ENCODE measurements at regions not wholly inside any gene's neighbourhood (a gene's known extent, or its start where the extent isn't known, plus 50 kb on each side); places are given as distances from the start of the nearest gene placed in this dataset.

- no peak for DNase-seq
- Histone ChIP-seq H3K36me3 (no peaks in the 10 kb centered on the region), H3K4me1 (no peaks in the 10 kb centered on the region), H3K4me3 (ENCODE audit: low read depth, low read length) (no peak overlapping the region), H3K27me3 (no peaks in the 10 kb centered on the region), H3K9me3 (no peaks in the 10 kb centered on the region)
- TF ChIP-seq, protein P1, sequence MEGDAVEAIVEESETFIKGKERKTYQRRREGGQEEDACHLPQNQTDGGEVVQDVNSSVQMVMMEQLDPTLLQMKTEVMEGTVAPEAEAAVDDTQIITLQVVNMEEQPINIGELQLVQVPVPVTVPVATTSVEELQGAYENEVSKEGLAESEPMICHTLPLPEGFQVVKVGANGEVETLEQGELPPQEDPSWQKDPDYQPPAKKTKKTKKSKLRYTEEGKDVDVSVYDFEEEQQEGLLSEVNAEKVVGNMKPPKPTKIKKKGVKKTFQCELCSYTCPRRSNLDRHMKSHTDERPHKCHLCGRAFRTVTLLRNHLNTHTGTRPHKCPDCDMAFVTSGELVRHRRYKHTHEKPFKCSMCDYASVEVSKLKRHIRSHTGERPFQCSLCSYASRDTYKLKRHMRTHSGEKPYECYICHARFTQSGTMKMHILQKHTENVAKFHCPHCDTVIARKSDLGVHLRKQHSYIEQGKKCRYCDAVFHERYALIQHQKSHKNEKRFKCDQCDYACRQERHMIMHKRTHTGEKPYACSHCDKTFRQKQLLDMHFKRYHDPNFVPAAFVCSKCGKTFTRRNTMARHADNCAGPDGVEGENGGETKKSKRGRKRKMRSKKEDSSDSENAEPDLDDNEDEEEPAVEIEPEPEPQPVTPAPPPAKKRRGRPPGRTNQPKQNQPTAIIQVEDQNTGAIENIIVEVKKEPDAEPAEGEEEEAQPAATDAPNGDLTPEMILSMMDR (IDR thresholded peaks at IDR 0.05; ENCODE audit: low read depth, low read length), result no peak
These were observed 151.4 kb downstream of the RPIA start for GRCh38 chr2:88842656-88843460.

DNA sequence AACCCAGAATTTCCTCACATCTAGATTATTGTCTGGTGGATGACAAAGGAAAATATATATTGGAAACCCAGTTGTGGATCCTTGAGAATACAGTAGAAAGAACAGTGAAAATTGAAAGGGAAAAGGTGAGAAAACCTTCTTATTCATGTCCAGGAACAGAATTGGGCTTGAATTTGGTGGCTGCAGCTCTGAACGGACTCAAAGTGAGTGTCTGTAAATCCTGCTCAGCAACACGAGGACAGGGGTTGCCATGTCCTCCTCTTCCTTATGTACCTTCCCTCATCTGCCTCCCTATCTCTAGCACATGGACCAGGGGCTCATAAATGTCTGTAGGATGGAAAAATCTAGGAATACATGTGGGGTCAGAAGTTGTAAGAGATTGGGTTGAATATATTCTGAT lies 152.2 kb downstream of the RPIA start:
- H3K4me1 ChIP-seq, result no peaks in the 10 kb centered on the region
- H3K27me3 ChIP-seq, result no peaks in the 10 kb centered on the region
- H3K36me3 ChIP-seq, result no peaks in the 10 kb centered on the region
- TF ChIP-seq, protein P1 (IDR thresholded peaks at IDR 0.05; ENCODE audit: low read depth, low read length), result no peak
- no peak for DNase-seq
- no peaks in the 10 kb centered on the region for H3K9me3 ChIP-seq
- no peak overlapping the region for H3K4me3 ChIP-seq (ENCODE audit: low read depth, low read length)

GRCh38 chr2:88844960-88845359 lies 153.5 kb downstream of the RPIA start:
- H3K4me1 ChIP-seq, result no peaks in the 10 kb centered on the region
- no peaks in the 10 kb centered on the region for H3K27me3 ChIP-seq
- no peak for DNase-seq
- no peaks in the 10 kb centered on the region for H3K36me3 ChIP-seq
- no peak overlapping the region for H3K4me3 ChIP-seq (ENCODE audit: low read depth, low read length)
- H3K9me3 ChIP-seq, result no peaks in the 10 kb centered on the region
- TF ChIP-seq, protein P1 (IDR thresholded peaks at IDR 0.05; ENCODE audit: low read depth, low read length), result no peak

DNA sequence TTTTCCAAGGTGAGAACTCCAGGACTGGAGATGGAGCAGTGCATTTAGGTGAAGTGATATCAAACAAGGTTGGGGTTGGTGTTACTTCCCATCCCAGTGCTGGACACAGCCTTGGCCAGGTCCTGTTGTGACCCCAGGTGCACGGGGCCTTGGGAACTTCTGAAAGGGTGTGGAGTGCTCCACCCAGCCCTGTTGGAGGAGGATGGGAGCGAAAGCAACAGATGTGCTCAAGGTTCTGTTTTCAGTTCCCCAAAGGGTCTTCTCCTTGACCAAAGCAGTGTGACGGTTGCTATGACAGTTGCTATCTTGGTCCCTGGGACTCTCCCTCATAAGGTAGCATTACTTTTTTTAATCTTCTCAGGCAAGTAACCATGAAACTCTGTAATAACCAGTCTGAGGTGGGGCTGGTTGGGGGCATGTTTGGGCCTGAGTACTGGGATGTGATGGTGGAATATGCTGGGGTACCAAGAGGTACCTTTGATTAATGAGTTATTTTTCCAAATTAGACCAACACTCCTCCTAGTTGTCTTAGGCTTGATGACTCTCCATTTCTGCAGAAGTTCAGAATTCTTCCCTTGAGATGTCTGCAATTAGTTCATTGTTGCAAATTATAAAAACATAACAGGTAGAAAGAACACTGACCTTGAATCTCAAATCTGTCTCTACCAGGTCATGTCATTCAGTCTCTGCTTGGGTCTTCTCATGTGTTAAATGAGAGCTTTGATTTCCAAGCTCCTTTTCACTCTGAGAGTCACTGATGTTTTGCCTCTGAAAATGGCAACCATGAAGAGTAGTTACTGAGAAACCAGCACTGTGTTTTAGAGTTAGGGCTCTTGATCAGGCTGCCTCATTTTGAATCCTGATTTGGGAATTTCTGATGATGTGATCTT lies 154.5 kb downstream of the RPIA start:
- DNase-seq, result no peak
- H3K4me1 ChIP-seq, result no peaks in the 10 kb centered on the region
- no peaks in the 10 kb centered on the region for H3K36me3 ChIP-seq
- no peaks in the 10 kb centered on the region for H3K27me3 ChIP-seq
- no peaks in the 10 kb centered on the region for H3K9me3 ChIP-seq
- TF ChIP-seq, protein P1 (IDR thresholded peaks at IDR 0.05; ENCODE audit: low read depth, low read length), result no peak
- no peak overlapping the region for H3K4me3 ChIP-seq (ENCODE audit: low read depth, low read length)

GRCh38 chr2:88852753-88853402 lies 161.4 kb downstream of the RPIA start:
- Histone ChIP-seq H3K27me3 (no peaks in the 10 kb centered on the region), H3K4me3 (ENCODE audit: low read depth, low read length) (no peak overlapping the region), H3K9me3 (no peaks in the 10 kb centered on the region), H3K4me1 (no peaks in the 10 kb centered on the region), H3K36me3 (no peaks in the 10 kb centered on the region)
- TF ChIP-seq, protein P1 (IDR thresholded peaks at IDR 0.05; ENCODE audit: low read depth, low read length), result no peak
- no peak for DNase-seq
